ENCODE measurements at regions not wholly inside any gene's neighbourhood (a gene's known extent, or its start where the extent isn't known, plus 50 kb on each side); places are given as distances from the start of the nearest gene placed in this dataset.

- TF ChIP-seq ZNF274 (IDR thresholded peaks at IDR 0.05; ENCODE audit: low read length): no peak
- TF ChIP-seq ZNF274 (tag by site-specific recombination; IDR thresholded peaks at IDR 0.05; ENCODE audit: borderline replicate concordance): no peak
- no peak for TF ChIP-seq CTCF (tag by site-specific recombination; IDR thresholded peaks at IDR 0.05)
- TF ChIP-seq ZNF391 (tag by site-specific recombination; IDR thresholded peaks at IDR 0.05; ENCODE audit: borderline replicate concordance, low read depth): no peak
- TF ChIP-seq ZNF174 (tag by site-specific recombination; IDR thresholded peaks at IDR 0.05): no peak
- no peak for TF ChIP-seq ZSCAN4 (tag by site-specific recombination; IDR thresholded peaks at IDR 0.05)
- no peak for TF ChIP-seq ZBTB11 (tag by site-specific recombination; conservative IDR thresholded peaks at IDR 0.05; ENCODE audit: low read depth)
- no peak for TF ChIP-seq ZNF121 (tag by site-specific recombination; IDR thresholded peaks at IDR 0.05)
- no peak for TF ChIP-seq ZNF2 (tag by site-specific recombination; IDR thresholded peaks at IDR 0.05)
- no peak for TF ChIP-seq ZNF24 (tag by site-specific recombination; IDR thresholded peaks at IDR 0.05)
- no peak for TF ChIP-seq YY1 (tag by site-specific recombination; IDR thresholded peaks at IDR 0.05)
- no peak for TF ChIP-seq ZBTB49 (tag by site-specific recombination; IDR thresholded peaks at IDR 0.05; ENCODE audit: low read depth)
- TF ChIP-seq SETDB1 (IDR thresholded peaks at IDR 0.05; ENCODE audit: insufficient read length, low read length): no peak
- TF ChIP-seq GLIS2 (tag by site-specific recombination; IDR thresholded peaks at IDR 0.05): no peak
- no peak for TF ChIP-seq ZNF138 (tag by site-specific recombination; IDR thresholded peaks at IDR 0.05; ENCODE audit: borderline replicate concordance)
Measured at GRCh38 chr6:135782546-135782945, 69.0 kb upstream of the PDE7B start.

All from HEK293 (cell line).